NCI-H1092 treated with DMSO at 0.1 percent for 48 hours (cell line): ENCODE measurements at regions not wholly inside any gene's neighbourhood (a gene's known extent, or its start where the extent isn't known, plus 50 kb on each side); places are given as distances from the start of the nearest gene placed in this dataset.

Experiments used
- DNase-seq: peaks from one replicate; lab custom pipeline; 2025; lab: John Stamatoyannopoulos, UW

- no peak for DNase-seq
Observed at GRCh38 chr22:49435596-49435995, 392.1 kb downstream of the BRD1 start.

- no peak for DNase-seq
Observed at GRCh38 chr22:49433717-49434611, 393.7 kb downstream of the BRD1 start.

- DNase-seq = no peak
Observed at GRCh38 chr22:49432897-49433443, 394.7 kb downstream of the BRD1 start.

- DNase-seq = no peak
Observed at GRCh38 chr22:49432211-49432896, 395.3 kb downstream of the BRD1 start.

- no peak for DNase-seq
Observed at GRCh38 chr22:49431551-49431950, 396.1 kb downstream of the BRD1 start.

- no peak for DNase-seq
Observed at GRCh38 chr22:49429066-49429465, 398.6 kb downstream of the BRD1 start.

GRCh38 chr22:49427941-49428340 is 399.7 kb downstream of the BRD1 start:
- DNase-seq = no peak

GRCh38 chr22:49427341-49427740 is 400.3 kb downstream of the BRD1 start:
- no peak for DNase-seq

GRCh38 chr22:49426618-49427266 is 400.9 kb downstream of the BRD1 start:
- DNase-seq = no peak

GRCh38 chr22:49426098-49426497 is 401.6 kb downstream of the BRD1 start:
- no peak for DNase-seq

- no peak for DNase-seq
Observed at GRCh38 chr22:49425356-49425755, 402.3 kb downstream of the BRD1 start.

- DNase-seq = no peak
Observed at GRCh38 chr22:49424893-49425270, 402.8 kb downstream of the BRD1 start.

- no peak for DNase-seq
Observed at GRCh38 chr22:49423125-49423650, 404.5 kb downstream of the BRD1 start.

GRCh38 chr22:49422701-49423100 is 405.0 kb downstream of the BRD1 start:
- no peak for DNase-seq

- DNase-seq = no peak
Observed at GRCh38 chr22:49420651-49421050, 407.0 kb downstream of the BRD1 start.

- DNase-seq = no peak
Observed at GRCh38 chr22:49419661-49420060, 408.0 kb downstream of the BRD1 start.

GRCh38 chr22:49418943-49419342 is 408.7 kb downstream of the BRD1 start:
- no peak for DNase-seq

- no peak for DNase-seq
Observed at GRCh38 chr22:49418341-49418894, 409.3 kb downstream of the BRD1 start.

GRCh38 chr22:49417833-49418232 is 409.8 kb downstream of the BRD1 start:
- no peak for DNase-seq

GRCh38 chr22:49417326-49417725 is 410.3 kb downstream of the BRD1 start:
- DNase-seq = no peak

- DNase-seq = peak; percentile 1
Observed at GRCh38 chr22:49415151-49415951, 412.3 kb downstream of the BRD1 start.
